NCI-H748 treated with DMSO at 0.1 percent for 48 hours (cell line): ENCODE measurements at regions not wholly inside any gene's neighbourhood (a gene's known extent, or its start where the extent isn't known, plus 50 kb on each side); places are given as distances from the start of the nearest gene placed in this dataset.

Experiments
- DNase-seq: peaks from one replicate; lab custom pipeline; 2025; lab: John Stamatoyannopoulos, UW

DNA sequence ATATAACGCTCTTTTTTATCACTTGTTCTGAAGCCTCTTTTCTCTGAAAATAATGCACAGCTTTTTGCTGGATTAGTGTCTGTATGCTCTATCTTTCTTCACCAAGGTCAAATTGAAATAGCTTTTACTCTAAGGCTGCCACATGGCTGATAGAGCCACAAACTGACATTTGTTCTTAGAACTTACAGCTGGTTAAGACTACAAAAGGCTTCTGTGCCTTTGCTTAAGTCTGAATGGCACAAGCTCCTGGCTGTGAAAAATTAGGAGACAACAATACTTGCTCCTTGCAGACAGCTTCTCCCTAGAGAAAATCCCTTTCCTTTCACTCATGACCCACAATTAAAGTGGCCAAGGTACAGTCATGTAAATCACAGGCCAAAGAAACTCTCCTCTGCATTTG, 515.3 kb downstream of the DSC3 start:
- no peak for DNase-seq

DNA sequence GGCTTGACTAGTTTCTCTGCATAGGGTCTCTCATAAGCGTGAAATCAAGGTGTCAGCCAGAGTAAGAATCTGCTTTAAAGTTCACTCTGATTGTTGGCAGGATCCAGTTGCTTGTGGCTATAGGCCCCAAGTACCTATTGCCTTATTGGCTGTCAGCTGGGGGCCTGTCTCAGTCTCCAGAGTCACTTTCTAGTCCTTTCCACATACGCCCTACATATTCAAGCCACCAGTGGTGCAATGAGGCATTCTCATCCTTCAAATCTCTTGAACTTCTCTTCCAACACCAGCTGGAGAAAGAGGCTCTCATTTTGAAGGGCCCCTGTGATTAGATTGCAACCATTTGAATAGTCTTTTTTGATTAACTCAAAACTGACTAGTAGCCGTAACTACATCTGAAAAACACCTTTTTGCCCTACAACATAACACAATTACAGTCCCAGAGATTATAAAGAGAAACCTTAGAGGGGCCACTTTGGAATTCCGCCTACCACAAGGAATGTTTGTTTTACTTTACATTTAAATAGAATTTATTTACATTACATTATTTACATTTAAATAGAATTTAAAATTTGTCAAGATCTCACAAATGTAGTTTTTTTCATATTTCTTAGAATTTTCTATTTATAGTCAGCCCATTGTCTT, 520.1 kb downstream of the DSC3 start:
- no peak for DNase-seq

DNA sequence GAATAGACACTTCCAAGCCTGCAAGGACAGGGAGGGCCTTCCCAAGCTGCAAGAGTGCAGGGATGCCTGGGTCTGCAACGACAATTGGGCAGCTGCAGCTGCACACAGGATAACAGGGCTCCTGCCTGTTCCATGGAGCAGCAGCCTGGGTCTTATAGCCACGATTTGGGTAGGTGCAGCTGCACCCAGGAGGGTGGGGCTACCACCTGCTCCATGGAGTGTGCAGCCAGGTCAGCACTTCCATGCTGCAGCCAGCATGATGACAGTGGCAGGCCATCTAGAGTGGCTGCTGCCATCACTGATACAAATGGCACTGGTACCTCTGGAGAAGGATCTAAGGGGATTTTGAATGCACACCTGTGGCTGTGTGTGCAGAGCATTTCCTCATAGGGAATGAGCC, 528.5 kb downstream of the DSC3 start:
- DNase-seq = no peak

DNA sequence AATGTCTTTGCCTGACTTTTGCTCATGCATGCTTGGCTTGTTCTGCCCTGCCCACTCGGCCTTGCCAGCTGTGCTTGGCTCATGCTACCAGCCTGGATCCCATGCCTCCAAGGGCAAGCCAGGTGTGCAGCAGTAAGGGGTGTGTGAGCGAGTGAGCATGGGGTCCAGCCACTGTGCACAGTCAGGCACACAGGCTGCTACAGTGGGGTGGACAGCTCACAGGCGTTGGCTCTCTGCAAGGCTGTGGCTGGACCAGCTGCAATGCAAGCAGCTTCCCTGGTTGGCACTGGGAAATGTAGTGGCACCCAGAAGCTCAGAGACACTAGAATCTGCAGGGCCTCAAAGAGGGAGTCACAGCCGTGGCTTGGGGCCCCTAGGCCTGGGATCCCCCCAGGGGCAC, 529.7 kb downstream of the DSC3 start:
- no peak for DNase-seq

DNA sequence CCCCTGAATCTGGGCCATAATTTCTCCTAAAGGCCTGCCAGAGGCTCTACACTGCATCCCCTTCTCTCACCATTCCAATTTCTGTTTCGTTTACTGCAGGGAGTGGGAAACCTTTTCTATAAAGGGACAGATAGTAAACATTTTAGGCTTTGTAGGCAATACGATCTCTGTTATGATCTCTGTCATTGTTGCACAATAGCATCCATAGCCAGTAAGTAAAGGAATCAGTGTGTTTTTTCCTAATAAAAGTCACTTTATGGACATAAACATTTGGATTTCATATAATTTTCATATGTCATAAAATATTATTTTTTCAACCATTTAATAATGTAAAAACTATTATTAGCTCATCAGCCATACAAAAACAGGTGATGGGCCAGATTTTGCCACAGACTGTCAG, 531.7 kb downstream of the DSC3 start:
- no peak for DNase-seq

DNA sequence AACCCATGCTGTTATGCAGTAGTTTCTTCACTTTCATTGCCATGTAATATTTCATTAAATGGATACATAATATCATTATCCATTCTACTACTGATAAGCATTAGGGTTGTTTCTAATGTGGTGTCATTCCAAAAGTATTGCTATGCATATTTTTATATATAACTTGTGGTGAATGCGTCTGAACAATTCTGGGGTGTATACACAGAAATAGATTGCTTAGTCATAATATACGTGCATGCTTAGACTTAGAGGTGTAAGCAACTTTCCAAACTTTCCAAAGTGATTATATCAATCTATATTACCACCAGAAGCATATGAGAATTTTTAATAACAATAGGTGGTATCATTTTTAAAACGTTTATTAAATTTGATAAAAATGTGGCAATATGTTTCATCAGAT, 540.9 kb downstream of the DSC3 start:
- no peak for DNase-seq

DNA sequence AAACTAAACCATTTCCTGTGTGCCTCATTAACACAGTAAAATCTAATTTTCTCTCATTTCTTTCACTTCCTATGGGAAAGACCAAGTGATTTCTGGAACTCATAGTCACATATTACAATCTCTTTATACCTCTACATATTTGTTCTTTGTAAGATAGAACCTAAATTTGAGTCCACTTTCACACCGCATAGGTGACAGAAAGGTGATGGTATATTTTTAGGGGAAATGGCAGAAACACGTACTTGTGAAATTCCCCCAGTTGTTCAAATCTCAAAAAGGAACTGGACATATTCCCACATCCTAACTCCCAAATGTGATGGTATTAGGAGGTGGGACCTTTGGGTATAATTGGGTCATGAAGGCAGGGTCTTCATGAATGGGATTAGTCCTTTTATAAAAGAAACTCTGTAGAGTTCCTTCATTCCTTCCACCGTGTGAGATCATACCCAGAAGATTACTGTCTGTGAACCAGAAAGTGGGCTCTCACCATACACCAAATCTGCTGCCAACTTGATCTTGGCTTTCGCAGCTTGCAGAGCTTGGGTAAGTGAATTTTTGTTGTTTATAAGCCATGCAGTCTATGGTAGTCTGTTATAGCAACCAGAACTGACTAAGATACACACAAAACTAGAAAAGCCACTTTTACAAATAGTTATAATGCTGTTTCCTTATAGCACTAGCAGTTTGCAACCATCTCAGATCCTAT, 542.1 kb downstream of the DSC3 start:
- DNase-seq = no peak

DNA sequence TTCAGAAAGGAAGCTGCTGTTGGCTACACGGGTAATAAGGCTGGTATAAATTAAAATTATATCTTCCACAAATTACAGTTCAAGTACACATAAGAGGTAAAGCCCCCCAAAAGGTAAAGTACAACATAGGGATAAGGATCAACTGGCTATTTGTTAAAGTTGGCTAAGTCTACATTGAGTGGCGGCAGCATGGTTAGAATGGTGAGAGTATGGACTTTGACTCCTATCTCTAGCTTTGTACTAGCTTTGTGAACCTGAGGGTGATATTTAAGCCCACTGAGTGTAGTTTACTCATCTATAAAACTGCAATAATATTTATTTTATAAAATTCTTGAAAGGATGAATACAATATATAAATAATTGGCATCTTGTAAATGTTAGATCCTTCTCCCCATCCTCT, 542.8 kb downstream of the DSC3 start:
- no peak for DNase-seq

DNA sequence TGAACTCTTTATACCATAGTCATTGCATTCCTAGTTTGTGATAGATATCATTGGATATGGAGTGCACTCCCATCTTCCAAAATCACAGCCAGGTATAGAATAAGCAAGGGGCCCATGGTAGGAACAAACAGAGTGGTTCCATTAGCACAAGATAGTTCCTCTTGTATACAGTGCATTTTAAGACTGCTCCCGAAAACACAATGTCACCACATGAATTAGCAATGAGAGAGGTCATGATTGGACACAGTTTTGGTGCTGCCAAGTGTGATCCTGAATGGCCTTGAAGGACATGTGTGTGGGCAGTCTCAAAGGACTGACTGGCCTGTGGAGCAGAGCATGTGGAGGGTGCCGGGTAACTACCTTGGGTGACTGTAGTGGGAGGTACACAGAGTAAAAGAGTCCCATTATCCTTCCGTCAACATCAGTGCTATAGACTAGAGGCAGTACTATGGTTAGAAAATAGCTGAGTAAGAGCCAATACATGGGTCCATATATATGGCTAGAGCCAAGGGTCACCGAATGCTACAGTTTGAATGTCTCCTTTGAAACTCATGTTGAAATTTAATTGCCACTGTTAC, 549.9 kb downstream of the DSC3 start:
- no peak for DNase-seq

DNA sequence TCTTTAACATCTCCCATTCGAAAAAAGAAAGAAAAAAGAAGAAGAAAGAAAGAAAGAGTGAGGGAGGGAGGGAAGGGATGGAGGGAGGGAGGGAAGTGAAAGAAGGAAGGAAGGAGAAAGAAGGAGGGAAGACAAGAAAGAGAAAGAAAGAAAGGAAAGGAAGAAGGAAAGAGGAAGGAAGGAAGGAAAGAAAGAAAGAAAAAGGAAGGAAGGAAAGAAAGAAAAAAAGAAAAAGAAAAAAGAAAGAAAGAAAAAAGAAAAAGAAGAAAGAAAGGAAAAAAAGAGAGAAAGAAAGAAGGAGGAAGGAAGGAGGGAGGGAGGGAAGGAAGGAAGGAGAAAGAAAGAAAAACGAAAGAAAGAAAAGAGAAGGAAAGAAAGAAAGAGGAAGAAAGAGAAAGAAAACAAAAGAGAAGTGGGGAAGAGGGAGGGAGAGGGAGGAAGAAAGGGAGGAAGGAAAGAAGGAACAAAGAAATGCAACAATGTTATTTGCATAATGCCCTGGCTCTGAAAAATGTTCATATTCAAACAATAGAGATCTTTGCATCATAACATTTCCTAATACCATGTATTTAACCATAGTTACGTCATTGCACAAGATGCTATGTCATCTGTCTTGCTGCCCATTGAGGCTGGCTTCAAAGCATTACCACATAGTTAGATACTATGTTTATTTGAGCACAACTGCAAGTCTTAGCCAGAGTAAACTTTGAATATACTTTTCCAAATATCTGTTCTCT, 550.6 kb downstream of the DSC3 start:
- no peak for DNase-seq

DNA sequence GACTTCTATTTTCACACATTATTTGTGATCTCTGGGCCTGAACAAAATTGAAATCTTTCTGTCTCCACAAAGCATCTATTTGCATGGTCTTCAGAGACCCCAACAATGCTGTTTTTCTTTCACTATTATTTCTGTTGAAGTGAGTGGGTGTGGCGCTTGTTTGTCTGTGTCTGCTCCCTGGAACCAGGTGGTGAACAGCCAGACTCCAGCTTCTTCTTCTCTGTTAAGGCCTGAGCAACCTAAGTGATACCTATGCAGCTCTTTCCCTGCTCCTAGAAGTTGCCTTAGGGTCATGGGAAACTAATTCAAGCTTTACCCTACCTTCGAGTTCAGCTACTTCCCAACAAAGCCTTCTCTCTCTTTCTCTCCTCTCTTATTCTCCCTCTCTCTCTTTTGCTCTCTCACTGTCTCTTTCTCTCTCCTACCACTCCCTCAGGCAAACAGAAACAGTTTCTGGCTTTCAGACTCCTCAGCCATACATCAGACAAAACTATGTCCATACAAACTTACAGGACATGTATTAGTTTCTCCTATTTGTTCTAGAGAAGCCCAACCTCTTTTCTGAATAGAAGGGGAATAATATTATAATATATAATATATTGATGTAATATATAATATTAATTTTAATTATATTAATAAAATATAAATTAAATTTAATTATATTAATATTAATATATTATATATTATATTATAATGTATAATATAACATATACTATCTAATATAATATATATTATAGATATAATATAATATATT, 552.5 kb downstream of the DSC3 start:
- no peak for DNase-seq

DNA sequence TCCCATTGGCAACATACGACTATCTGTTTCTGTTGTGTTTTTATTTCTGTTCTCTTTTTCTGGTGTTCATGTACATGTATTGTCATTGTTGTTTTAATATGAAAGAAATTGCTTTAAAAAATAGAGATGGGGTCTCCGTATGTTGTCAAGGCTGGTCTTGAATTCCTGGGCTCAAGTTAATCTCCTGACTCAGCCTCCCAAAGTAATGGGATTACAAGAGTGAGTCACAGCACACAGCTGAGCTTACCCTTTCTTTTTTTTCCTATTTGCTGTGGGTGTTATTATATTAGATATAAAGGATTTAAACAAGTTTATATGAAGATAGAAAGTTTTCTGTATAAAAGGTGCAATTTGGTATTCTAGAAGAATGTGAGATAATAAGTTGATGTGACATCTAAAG, 554.6 kb downstream of the DSC3 start:
- DNase-seq = no peak

DNA sequence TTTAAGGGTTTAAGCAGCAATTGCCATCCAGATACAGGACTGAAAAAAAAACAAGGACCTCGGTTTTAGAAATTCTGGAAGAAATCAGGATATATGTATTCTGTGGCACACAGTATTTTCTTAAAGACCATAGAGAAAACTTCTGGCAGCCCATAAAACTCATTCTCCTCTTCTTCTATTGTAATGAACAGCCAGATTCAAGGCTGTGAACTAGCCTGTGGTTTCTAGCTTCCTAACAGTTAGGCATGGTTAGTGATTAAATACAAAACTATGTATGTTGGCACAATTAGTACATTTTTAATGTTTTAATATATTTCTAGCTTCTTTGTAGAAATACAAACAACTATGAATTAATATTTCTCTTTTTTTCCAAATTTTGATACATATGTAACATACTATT, 555.7 kb downstream of the DSC3 start:
- DNase-seq = no peak

DNA sequence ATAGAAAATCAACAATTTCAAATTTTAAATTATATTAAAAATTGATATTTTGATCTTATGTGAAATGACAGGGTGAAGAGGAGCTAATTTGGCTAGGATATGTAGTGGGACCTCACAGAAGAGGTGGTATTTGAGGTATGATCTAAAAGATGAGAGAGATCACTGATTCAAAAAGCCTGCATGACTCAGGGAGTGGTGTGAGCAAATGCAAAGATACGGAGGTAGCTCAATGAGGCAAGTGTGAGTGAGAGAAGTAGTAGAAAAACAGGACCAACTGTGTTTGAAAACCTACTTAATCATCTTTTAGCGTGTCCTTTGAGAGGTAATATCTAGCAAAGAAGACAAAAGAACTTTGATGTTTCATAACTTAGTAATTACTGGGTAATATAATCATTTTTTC, 557.5 kb downstream of the DSC3 start:
- no peak for DNase-seq

DNA sequence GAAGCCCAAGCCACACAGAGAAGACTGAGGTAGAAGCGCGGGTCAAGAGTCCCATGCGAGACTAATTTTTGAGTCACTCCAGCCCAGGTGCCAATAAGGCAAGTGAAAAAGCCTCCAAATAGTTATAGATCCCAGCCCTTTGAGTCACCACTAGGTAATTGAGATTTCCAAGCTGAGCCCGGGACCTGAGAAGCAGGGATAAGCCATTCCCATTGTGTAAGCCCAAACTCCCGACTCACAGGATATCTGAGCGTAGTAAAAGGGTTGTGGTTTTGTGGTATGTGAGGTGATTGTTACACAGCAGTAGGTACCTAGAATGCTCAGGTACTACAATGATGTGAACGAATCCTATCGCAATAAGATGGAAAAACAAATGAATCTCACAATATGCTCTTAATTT, 560.7 kb downstream of the DSC3 start:
- no peak for DNase-seq

DNA sequence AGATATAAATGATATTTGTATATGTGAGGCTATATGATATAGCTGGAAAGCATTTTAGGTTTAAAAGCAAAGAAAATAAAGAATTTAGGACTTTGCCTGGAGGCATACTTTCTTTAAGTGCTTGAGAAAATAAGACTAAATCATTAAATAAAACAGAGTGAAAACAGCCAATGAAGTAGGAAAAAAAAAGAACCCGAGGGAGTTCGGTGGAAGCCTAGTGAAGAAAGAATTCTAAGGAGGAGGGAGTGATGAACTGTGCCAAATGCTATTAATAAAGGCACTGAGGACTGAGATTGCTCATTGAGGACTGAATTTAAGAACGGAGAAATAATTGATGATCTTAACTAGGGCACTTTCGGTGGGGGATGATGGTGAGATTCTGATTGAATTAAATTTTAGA, 573.5 kb downstream of the DSC3 start:
- peak; percentile 3 for DNase-seq

DNA sequence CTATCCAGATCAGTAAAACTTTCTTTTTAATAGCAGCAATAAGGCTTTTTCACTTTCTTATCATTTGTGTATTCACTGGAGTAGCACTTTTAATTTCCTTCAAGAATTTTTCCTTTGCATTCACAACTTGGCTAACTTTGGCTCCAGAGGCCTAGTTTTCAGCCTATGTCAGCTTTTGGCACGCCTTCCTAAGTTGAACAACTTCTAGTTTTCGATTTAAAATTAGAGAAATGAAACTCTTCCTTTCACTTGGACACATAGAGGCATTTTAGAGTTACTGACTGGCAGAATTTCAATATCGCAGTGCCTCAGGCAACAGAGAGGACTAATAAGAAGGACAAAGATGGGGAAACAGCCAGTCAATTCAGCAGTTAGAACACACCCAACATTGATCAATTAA, 577.4 kb downstream of the DSC3 start:
- DNase-seq = no peak

DNA sequence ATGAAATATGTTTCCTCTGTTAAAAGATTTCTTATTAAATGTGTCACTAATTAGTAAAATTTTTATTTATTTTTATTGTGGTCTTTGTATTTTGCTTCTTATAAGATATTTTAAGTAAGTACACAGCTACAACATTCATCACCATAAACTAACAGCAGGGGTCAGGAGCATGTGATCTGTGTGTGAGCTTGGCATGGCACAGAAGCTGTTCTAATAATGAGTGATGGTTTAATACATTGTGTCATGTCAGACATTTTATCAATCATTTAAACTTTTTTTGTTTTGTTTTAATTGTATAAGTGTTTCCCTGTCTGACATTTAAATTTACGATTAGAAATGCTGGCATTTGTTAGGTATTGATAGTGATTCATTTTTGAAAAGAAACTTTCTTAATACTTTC, 585.4 kb downstream of the DSC3 start:
- DNase-seq = no peak

DNA sequence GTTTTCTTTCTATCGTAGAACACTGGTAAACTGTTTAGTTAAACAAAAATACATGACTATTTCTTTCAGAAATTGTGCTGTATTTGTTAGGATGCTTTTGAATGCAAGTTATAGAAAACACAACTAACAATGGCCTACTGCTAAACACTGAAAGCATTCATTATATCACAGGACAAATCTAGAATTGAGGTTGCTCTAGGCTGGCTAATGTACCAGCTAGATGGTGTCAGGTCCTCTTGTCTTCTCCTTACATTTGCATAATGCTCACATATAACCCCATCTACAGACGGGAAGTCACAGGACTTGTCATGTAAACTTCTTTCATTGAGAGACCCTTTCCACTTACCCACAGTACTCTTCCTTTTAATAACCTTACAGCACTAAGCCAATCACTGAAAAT, 586.8 kb downstream of the DSC3 start:
- DNase-seq = no peak

DNA sequence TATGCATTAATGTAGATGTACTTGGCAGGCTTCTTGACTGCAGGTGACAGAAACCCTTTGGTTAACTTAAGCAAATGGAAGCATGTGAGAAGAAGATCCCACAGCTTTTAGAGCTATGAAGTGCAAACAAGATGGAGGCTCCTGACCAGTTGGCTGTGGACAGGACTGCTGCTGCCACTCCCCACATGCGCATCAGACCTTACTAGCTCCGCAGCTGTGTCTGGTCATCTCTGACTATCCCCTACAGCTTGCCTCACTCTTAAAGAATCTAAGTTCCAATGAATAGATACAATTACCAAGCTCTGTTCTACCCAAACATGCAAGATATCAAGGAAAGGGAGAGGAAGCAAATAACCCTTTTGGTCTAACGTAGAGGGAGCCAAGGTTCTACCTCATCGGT, 587.6 kb downstream of the DSC3 start:
- no peak for DNase-seq

DNA sequence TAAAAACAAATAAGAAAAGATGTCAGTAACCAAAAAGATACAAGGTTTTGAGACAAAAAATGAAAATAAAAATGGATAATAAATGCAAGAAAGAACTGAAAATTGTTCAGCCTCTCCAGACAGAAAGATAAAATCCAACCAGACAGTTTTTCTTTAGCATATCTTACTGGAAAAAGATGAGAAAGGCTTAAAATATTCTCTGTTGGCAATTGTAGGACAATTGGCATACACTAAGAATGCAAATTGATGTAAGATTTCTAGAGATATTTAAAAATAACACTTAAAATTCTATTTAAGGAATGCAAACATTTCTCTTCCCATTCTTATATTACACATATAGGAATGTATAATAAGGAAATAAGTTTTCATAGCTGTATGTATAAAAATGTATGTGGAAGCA, 590.6 kb downstream of the DSC3 start:
- DNase-seq = no peak

DNA sequence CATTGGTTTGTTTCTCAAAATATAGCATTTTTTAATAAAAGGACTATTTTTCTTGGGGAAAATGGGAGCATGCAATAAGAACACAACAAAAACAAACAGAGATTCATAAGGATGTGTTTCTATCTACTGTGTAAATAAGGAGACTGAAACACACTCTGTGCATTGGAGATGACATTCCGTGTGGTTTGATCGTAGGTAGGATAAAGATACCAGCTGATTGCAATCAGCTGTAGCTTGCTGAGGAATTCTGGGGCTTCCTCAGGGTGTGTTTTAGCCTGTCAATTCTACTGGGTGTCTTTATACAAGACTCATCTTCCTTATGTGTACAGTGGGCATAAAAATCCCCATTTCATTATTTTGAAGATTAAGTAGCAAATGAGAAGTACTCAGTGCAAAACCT, 591.6 kb downstream of the DSC3 start:
- DNase-seq = no peak
